ENCODE measurements at regions not wholly inside any gene's neighbourhood (a gene's known extent, or its start where the extent isn't known, plus 50 kb on each side); places are given as distances from the start of the nearest gene placed in this dataset.

GRCh38 chr5:82884821-82885471 is 192.2 kb downstream of the TMEM167A start (continued):
- TF ChIP-seq KLF6 (CRISPR knock-in tag; IDR thresholded peaks at IDR 0.05; ENCODE audit: borderline replicate concordance), result no peak

DNA sequence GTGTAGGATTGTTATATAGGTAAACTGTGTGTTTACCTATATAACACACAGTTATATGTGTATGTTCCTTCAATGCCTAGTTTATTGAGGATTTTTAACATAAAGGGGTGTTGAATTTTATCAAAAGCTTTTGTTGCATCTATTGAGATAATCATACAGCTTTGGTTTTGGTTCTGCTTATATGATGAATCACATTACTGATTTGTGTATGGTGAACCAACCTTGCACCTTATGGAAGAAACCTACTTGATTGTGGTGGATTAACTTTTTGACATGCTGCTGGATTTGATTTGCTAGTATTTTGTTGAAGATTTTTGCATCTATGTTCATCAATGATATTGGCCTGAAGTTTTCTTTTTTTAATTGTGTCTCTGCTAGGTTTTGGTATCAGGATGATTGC is 194.9 kb downstream of the TMEM167A start:
- ChIA-PET CTCF (ENCODE audit: low intra/inter-chr PET ratio) (no interaction called here), POLR2A (interaction anchor here (0.6 kb wide), 1 partner anchor 85 kb away, joined by 4 read pairs; no protein-coding TSS in a partner anchor)
- no TSS peak for BruUV-seq (replicated peaks)
- Histone ChIP-seq H3K9ac (ENCODE audit: insufficient read depth in 1 of 2, low read depth in 2 of 2, low read length in 2 of 2) (no peak overlapping the region), H3K9me3 (replicated peaks; ENCODE audit: control insufficient read depth, insufficient read depth, low read depth, low read length) (no peaks in the 10 kb centered on the region), H3K27me3 (ENCODE audit: control insufficient read depth in 2 of 2, insufficient read depth in 2 of 2, low read length in 2 of 2) (no peaks in the 10 kb centered on the region), H2AFZ (ENCODE audit: low read depth, low read length) (no peak overlapping the region), H3K4me1 (replicated peaks in 1 of 2; ENCODE audit: control insufficient read depth in 2 of 2, insufficient read depth in 2 of 2, low read length in 2 of 2) (no peaks in the 10 kb centered on the region), H3K36me3 (ENCODE audit: control insufficient read depth, insufficient read depth, low read length) (no peaks in the 10 kb centered on the region), H4K20me1 (replicated peaks; ENCODE audit: control insufficient read depth, insufficient read depth, low read length) (no peaks in the 10 kb centered on the region), H3K4me3 (no peak overlapping the region), H3K79me2 (ENCODE audit: control insufficient read depth, insufficient read depth, low read length) (no peaks in the 10 kb centered on the region), H3K9me1 (ENCODE audit: control insufficient read depth, insufficient read depth, low read length) (no peaks in the 10 kb centered on the region), H3K27ac (ENCODE audit: extremely low read depth, low read depth, low read length) (no peak overlapping the region), H3K4me2 (ENCODE audit: insufficient read depth, low read length) (no peak overlapping the region)
- in situ Hi-C loops (cut with MboI), result no loop called here
- intact Hi-C loops (cut with micrococcal nuclease), result no loop called here
- ATAC-seq (no peak), DNase-seq (ENCODE audit: extremely low read depth in 1 of 4, low spot score in 3 of 4) (no peak), FAIRE-seq (no peak)
- TF ChIP-seq RUNX1 (IDR thresholded peaks at IDR 0.05; ENCODE audit: low read depth), result no peak
- TF ChIP-seq BDP1 (IDR thresholded peaks at IDR 0.05; ENCODE audit: insufficient read depth, insufficient read length), result no peak
- TF ChIP-seq TRIM28 (IDR thresholded peaks at IDR 0.05), result no peak
- TF ChIP-seq CUX1 (CRISPR knock-in tag; IDR thresholded peaks at IDR 0.05), result no peak
- TF ChIP-seq CXXC5 (CRISPR knock-in tag; IDR thresholded peaks at IDR 0.05), result no peak
- no peak for TF ChIP-seq ZNF77 (CRISPR knock-in tag; IDR thresholded peaks at IDR 0.05)
- no peak for TF ChIP-seq CCNT2 (IDR thresholded peaks at IDR 0.05; ENCODE audit: borderline replicate concordance, extremely low read depth, insufficient read length, low read depth, low read length)
- TF ChIP-seq ZNF146 (CRISPR knock-in tag; IDR thresholded peaks at IDR 0.05; ENCODE audit: unreplicated experiment), result no peak
- no peak for TF ChIP-seq TOE1 (IDR thresholded peaks at IDR 0.05; ENCODE audit: borderline replicate concordance)
- TF ChIP-seq TOE1 (CRISPR knock-in tag; IDR thresholded peaks at IDR 0.05; ENCODE audit: borderline replicate concordance, low read depth), result no peak
- TF ChIP-seq, protein P1, sequence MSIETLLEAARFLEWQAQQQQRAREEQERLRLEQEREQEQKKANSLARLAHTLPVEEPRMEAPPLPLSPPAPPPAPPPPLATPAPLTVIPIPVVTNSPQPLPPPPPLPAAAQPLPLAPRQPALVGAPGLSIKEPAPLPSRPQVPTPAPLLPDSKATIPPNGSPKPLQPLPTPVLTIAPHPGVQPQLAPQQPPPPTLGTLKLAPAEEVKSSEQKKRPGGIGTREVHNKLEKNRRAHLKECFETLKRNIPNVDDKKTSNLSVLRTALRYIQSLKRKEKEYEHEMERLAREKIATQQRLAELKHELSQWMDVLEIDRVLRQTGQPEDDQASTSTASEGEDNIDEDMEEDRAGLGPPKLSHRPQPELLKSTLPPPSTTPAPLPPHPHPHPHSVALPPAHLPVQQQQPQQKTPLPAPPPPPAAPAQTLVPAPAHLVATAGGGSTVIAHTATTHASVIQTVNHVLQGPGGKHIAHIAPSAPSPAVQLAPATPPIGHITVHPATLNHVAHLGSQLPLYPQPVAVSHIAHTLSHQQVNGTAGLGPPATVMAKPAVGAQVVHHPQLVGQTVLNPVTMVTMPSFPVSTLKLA (conservative IDR thresholded peaks at IDR 0.05), result no peak
- TF ChIP-seq DACH1 (IDR thresholded peaks at IDR 0.05; ENCODE audit: partially characterized antibody), result no peak
